ENCODE measurements at regions not wholly inside any gene's neighbourhood (a gene's known extent, or its start where the extent isn't known, plus 50 kb on each side); places are given as distances from the start of the nearest gene placed in this dataset.
A peak's percentile ranks its signal among the peaks of the same experiment; 100 is the strongest.

GRCh38 chr3:159802864-159803263, 185.8 kb upstream of the IL12A start:
- intact Hi-C loops (cut with DNase I) = no loop called here

GRCh38 chr3:159803459-159803858, 185.2 kb upstream of the IL12A start:
- DNase-seq (no peak), ATAC-seq (ENCODE audit: low FRiP score) (no peak)
- no peaks in the 10 kb centered on the region for H3K27me3 ChIP-seq (ENCODE audit: control insufficient read depth in 1 of 2, insufficient read depth in 2 of 2, low read length in 1 of 2)
- WGBS, 2 donors = 15 to 20% methylated on average over 3 of the region's 3 CpGs
- H3K36me3 ChIP-seq (ENCODE audit: control insufficient read depth in 1 of 2, insufficient read depth in 2 of 2, low read length in 1 of 2) = no peaks in the 10 kb centered on the region
- H3K4me1 ChIP-seq (ENCODE audit: control insufficient read depth in 1 of 2, insufficient read depth in 2 of 2, low read length in 2 of 2) = peaks cover 5 to 26% of the 10 kb centered on the region in 2 donors
- H3K27ac ChIP-seq (ENCODE audit: low read depth in 1 of 2, low read length in 2 of 2) = peak overlapping the region in 1 of 2 donors; percentile 1
- no peak overlapping the region for H3K4me3 ChIP-seq (ENCODE audit: low read length in 2 of 2)
- H3K9me3 ChIP-seq (ENCODE audit: control insufficient read depth, low read length) = no peaks in the 10 kb centered on the region
- intact Hi-C loops (cut with DNase I) = no loop called here

More at GRCh38 chr3:159802864-159803263, 185.8 kb upstream of the IL12A start:
- H3K9me3 ChIP-seq (ENCODE audit: control insufficient read depth, low read length) = no peaks in the 10 kb centered on the region
- DNase-seq = no peak
- H3K36me3 ChIP-seq (ENCODE audit: control insufficient read depth in 1 of 2, insufficient read depth in 2 of 2, low read length in 1 of 2) = no peaks in the 10 kb centered on the region
- no peak for ATAC-seq (ENCODE audit: low FRiP score)
- H3K4me3 ChIP-seq (ENCODE audit: low read length in 2 of 2) = no peak overlapping the region
- peaks cover 5 to 25% of the 10 kb centered on the region in 2 donors for H3K4me1 ChIP-seq (ENCODE audit: control insufficient read depth in 1 of 2, insufficient read depth in 2 of 2, low read length in 2 of 2)
- 81 to 82% methylated on average over 2 of the region's 2 CpGs for WGBS, 2 donors
- no peak overlapping the region for H3K27ac ChIP-seq (ENCODE audit: low read depth in 1 of 2, low read length in 2 of 2)
- H3K27me3 ChIP-seq (ENCODE audit: control insufficient read depth in 1 of 2, insufficient read depth in 2 of 2, low read length in 1 of 2) = no peaks in the 10 kb centered on the region

GRCh38 chr3:159804726-159805410, 183.8 kb upstream of the IL12A start:
- DNase-seq (peak in 1 of 2 donors; percentile 81), ATAC-seq (ENCODE audit: low FRiP score) (peak; percentile 94)
- intact Hi-C loops (cut with DNase I) = loop anchor here (1.0 to 5.0 kb wide), 3 partner anchors 40 to 189 kb away; no protein-coding TSS in a partner anchor
- Histone ChIP-seq H3K4me1 (ENCODE audit: control insufficient read depth in 1 of 2, insufficient read depth in 2 of 2, low read length in 2 of 2) (peaks cover 5 to 20% of the 10 kb centered on the region in 2 donors), H3K27ac (ENCODE audit: low read depth in 1 of 2, low read length in 2 of 2) (peak overlapping the region; percentile 36 to 67), H3K27me3 (ENCODE audit: control insufficient read depth in 1 of 2, insufficient read depth in 2 of 2, low read length in 1 of 2) (no peaks in the 10 kb centered on the region), H3K9me3 (ENCODE audit: control insufficient read depth, low read length) (no peaks in the 10 kb centered on the region), H3K4me3 (ENCODE audit: low read length in 2 of 2) (no peak overlapping the region), H3K36me3 (ENCODE audit: control insufficient read depth in 1 of 2, insufficient read depth in 2 of 2, low read length in 1 of 2) (no peaks in the 10 kb centered on the region)
- 17 to 22% methylated on average over 5 of the region's 5 CpGs for WGBS, 2 donors

- ATAC-seq (ENCODE audit: low FRiP score) (no peak), DNase-seq (no peak)
- Histone ChIP-seq H3K27ac (ENCODE audit: low read depth in 1 of 2, low read length in 2 of 2) (peak overlapping the region in 1 of 2 donors; percentile 47), H3K27me3 (ENCODE audit: control insufficient read depth in 1 of 2, insufficient read depth in 2 of 2, low read length in 1 of 2) (no peaks in the 10 kb centered on the region), H3K4me1 (ENCODE audit: control insufficient read depth in 1 of 2, insufficient read depth in 2 of 2, low read length in 2 of 2) (peaks cover 5 to 20% of the 10 kb centered on the region in 2 donors), H3K36me3 (ENCODE audit: control insufficient read depth in 1 of 2, insufficient read depth in 2 of 2, low read length in 1 of 2) (no peaks in the 10 kb centered on the region), H3K9me3 (ENCODE audit: control insufficient read depth, low read length) (no peaks in the 10 kb centered on the region), H3K4me3 (ENCODE audit: low read length in 2 of 2) (no peak overlapping the region)
- WGBS, 2 donors = 88 to 96% methylated on average over 1 of the region's 1 CpG
- intact Hi-C loops (cut with DNase I) = loop anchor here (1.0 to 5.0 kb wide), 3 partner anchors 41 to 189 kb away; no protein-coding TSS in a partner anchor
Measured at GRCh38 chr3:159805411-159805772, 183.2 kb upstream of the IL12A start.

GRCh38 chr3:159806412-159806811, 182.2 kb upstream of the IL12A start:
- Histone ChIP-seq H3K27ac (ENCODE audit: low read depth in 1 of 2, low read length in 2 of 2) (no peak overlapping the region), H3K4me1 (ENCODE audit: control insufficient read depth in 1 of 2, insufficient read depth in 2 of 2, low read length in 2 of 2) (peaks cover 5 to 20% of the 10 kb centered on the region in 2 donors), H3K4me3 (ENCODE audit: low read length in 2 of 2) (no peak overlapping the region), H3K9me3 (ENCODE audit: control insufficient read depth, low read length) (no peaks in the 10 kb centered on the region), H3K36me3 (ENCODE audit: control insufficient read depth in 1 of 2, insufficient read depth in 2 of 2, low read length in 1 of 2) (no peaks in the 10 kb centered on the region), H3K27me3 (ENCODE audit: control insufficient read depth in 1 of 2, insufficient read depth in 2 of 2, low read length in 1 of 2) (no peaks in the 10 kb centered on the region)
- no peak for ATAC-seq (ENCODE audit: low FRiP score)
- WGBS, 2 donors = 66 to 67% methylated on average over 5 of the region's 5 CpGs
- intact Hi-C loops (cut with DNase I) = loop anchor here in 1 of 2 donors (5.0 kb wide), 1 partner anchor 189 kb away; no protein-coding TSS in a partner anchor
- DNase-seq = no peak

GRCh38 chr3:159807137-159808040, 181.2 kb upstream of the IL12A start:
- no peak overlapping the region for H3K4me3 ChIP-seq (ENCODE audit: low read length in 2 of 2)
- DNase-seq (no peak), ATAC-seq (ENCODE audit: low FRiP score) (no peak)
- H3K27ac ChIP-seq (ENCODE audit: low read depth in 1 of 2, low read length in 2 of 2) = peak overlapping the region in 1 of 2 donors; percentile 40
- no peaks in the 10 kb centered on the region for H3K9me3 ChIP-seq (ENCODE audit: control insufficient read depth, low read length)
- no peaks in the 10 kb centered on the region for H3K36me3 ChIP-seq (ENCODE audit: control insufficient read depth in 1 of 2, insufficient read depth in 2 of 2, low read length in 1 of 2)
- H3K27me3 ChIP-seq (ENCODE audit: control insufficient read depth in 1 of 2, insufficient read depth in 2 of 2, low read length in 1 of 2) = no peaks in the 10 kb centered on the region
- intact Hi-C loops (cut with DNase I) = loop anchor here in 1 of 2 donors (5.0 kb wide), 1 partner anchor 190 kb away; no protein-coding TSS in a partner anchor
- 53 to 57% methylated on average over 3 of the region's 3 CpGs for WGBS, 2 donors
- peaks cover 5 to 20% of the 10 kb centered on the region in 2 donors for H3K4me1 ChIP-seq (ENCODE audit: control insufficient read depth in 1 of 2, insufficient read depth in 2 of 2, low read length in 2 of 2)

GRCh38 chr3:159813822-159814531, 174.7 kb upstream of the IL12A start:
- Histone ChIP-seq H3K27me3 (ENCODE audit: control insufficient read depth in 1 of 2, insufficient read depth in 2 of 2, low read length in 1 of 2) (no peaks in the 10 kb centered on the region), H3K4me1 (ENCODE audit: control insufficient read depth in 1 of 2, insufficient read depth in 2 of 2, low read length in 2 of 2) (peaks cover 1 to 3% of the 10 kb centered on the region in 2 donors), H3K9me3 (ENCODE audit: control insufficient read depth, low read length) (no peaks in the 10 kb centered on the region), H3K36me3 (ENCODE audit: control insufficient read depth in 1 of 2, insufficient read depth in 2 of 2, low read length in 1 of 2) (no peaks in the 10 kb centered on the region), H3K27ac (ENCODE audit: low read depth in 1 of 2, low read length in 2 of 2) (no peak overlapping the region), H3K4me3 (ENCODE audit: low read length in 2 of 2) (no peak overlapping the region)
- 60 to 61% methylated on average over 8 of the region's 8 CpGs for WGBS, 2 donors
- no peak for ATAC-seq (ENCODE audit: low FRiP score)
- DNase-seq = no peak
- intact Hi-C loops (cut with DNase I) = no loop called here

GRCh38 chr3:159816512-159816911, 172.1 kb upstream of the IL12A start:
- peaks cover 3 to 7% of the 10 kb centered on the region in 2 donors for H3K4me1 ChIP-seq (ENCODE audit: control insufficient read depth in 1 of 2, insufficient read depth in 2 of 2, low read length in 2 of 2)
- no peak for ATAC-seq (ENCODE audit: low FRiP score)
- intact Hi-C loops (cut with DNase I) = no loop called here

More at GRCh38 chr3:159816512-159816911, 172.1 kb upstream of the IL12A start:
- H3K36me3 ChIP-seq (ENCODE audit: control insufficient read depth in 1 of 2, insufficient read depth in 2 of 2, low read length in 1 of 2) = no peaks in the 10 kb centered on the region
- WGBS, 2 donors = 93 to 94% methylated on average over 3 of the region's 3 CpGs
- no peak for DNase-seq
- no peak overlapping the region for H3K4me3 ChIP-seq (ENCODE audit: low read length in 2 of 2)
- H3K27ac ChIP-seq (ENCODE audit: low read depth in 1 of 2, low read length in 2 of 2) = no peak overlapping the region
- no peaks in the 10 kb centered on the region for H3K9me3 ChIP-seq (ENCODE audit: control insufficient read depth, low read length)
- H3K27me3 ChIP-seq (ENCODE audit: control insufficient read depth in 1 of 2, insufficient read depth in 2 of 2, low read length in 1 of 2) = no peaks in the 10 kb centered on the region
